CD14-positive monocyte (primary cell): ENCODE measurements at regions not wholly inside any gene's neighbourhood (a gene's known extent, or its start where the extent isn't known, plus 50 kb on each side); places are given as distances from the start of the nearest gene placed in this dataset.

Experiments
- DNase-seq, 3 donors: peaks; one replicate each; pipeline ENCODE4 v3.0.0-alpha.2; 2011 to 2022
- H2AFZ ChIP-seq: 2 replicates; pipeline ENCODE4 v1.6.0; 2012; ENCODE audit warnings: mild to moderate bottlenecking, low read depth, low read length, inconsistent platforms; ENCODE audit not compliant: insufficient read depth, poor library complexity, severe bottlenecking
- H3K27ac ChIP-seq, 2 donors: 1 replicate in 1 of 2; 2 replicates in 1 of 2; pipeline ENCODE4 v1.5.1; 2012 to 2013; ENCODE audit warnings: low read length in 2 of 2, control low read depth in 1 of 2, inconsistent platforms in 1 of 2, low read depth in 1 of 2, mild to moderate bottlenecking in 1 of 2
- H3K27me3 ChIP-seq, 2 donors: one replicate each; pipeline versions ENCODE4 v1.6.0 to v1.6.1; 2011 to 2013; ENCODE audit warnings: low read length in 2 of 2; ENCODE audit not compliant: control insufficient read depth in 2 of 2, insufficient read depth in 2 of 2
- H3K36me3 ChIP-seq, 2 donors: replicated peaks in 1 of 2; 1 replicate in 1 of 2; 2 replicates in 1 of 2; pipeline versions ENCODE4 v1.5.1 to v1.6.1; 2012 to 2013; ENCODE audit warnings: low read length in 2 of 2, control low read depth in 1 of 2, inconsistent platforms in 1 of 2, mild to moderate bottlenecking in 1 of 2; ENCODE audit not compliant: insufficient read depth in 2 of 2, control insufficient read depth in 1 of 2
- H3K4me1 ChIP-seq, 2 donors: 1 replicate in 1 of 2; 2 replicates in 1 of 2; pipeline versions ENCODE4 v1.5.1 to v1.6.1; 2012 to 2013; ENCODE audit warnings: low read length in 2 of 2, control low read depth in 1 of 2, inconsistent platforms in 1 of 2, mild to moderate bottlenecking in 1 of 2, moderate library complexity in 1 of 2; ENCODE audit not compliant: insufficient read depth in 2 of 2, control insufficient read depth in 1 of 2
- H3K4me2 ChIP-seq: replicated peaks from 2 replicates; pipeline ENCODE3; 2012; ENCODE audit warnings: low read length, moderate library complexity, mild to moderate bottlenecking; ENCODE audit not compliant: poor library complexity, severe bottlenecking; ENCODE audit errors: extremely low read depth
- H3K4me3 ChIP-seq, 3 experiments: fragments of 200-600 bp in 1 of 3; sonication (generic) in 1 of 3; replicated peaks in 1 of 3; 1 replicate in 2 of 3; 2 replicates in 1 of 3; pipeline ENCODE4 v1.5.1; 2011 to 2013; ENCODE audit warnings: low read length in 3 of 3, mild to moderate bottlenecking in 3 of 3, control low read depth in 2 of 3, low read depth in 2 of 3, inconsistent platforms in 1 of 3, moderate library complexity in 1 of 3
- H3K79me2 ChIP-seq: 2 replicates; pipeline ENCODE4 v1.6.0; 2012; ENCODE audit warnings: mild to moderate bottlenecking, control low read depth, inconsistent platforms, low read length, moderate library complexity; ENCODE audit not compliant: insufficient read depth
- H3K9ac ChIP-seq: 2 replicates; pipeline ENCODE4 v1.6.0; 2017; ENCODE audit warnings: low read length, mild to moderate bottlenecking; ENCODE audit not compliant: insufficient read depth, poor library complexity, severe bottlenecking
- H3K9me3 ChIP-seq, 2 donors: replicated peaks in 1 of 2; 1 replicate in 1 of 2; 2 replicates in 1 of 2; pipeline versions ENCODE4 v1.5.1 to v1.6.1; 2012 to 2013; ENCODE audit warnings: low read length in 2 of 2, control low read depth in 1 of 2; ENCODE audit not compliant: control insufficient read depth in 1 of 2, insufficient read depth in 1 of 2
- H4K20me1 ChIP-seq: 2 replicates; pipeline ENCODE4 v1.6.0; 2012; ENCODE audit warnings: mild to moderate bottlenecking, low read length, control low read depth, moderate library complexity; ENCODE audit not compliant: insufficient read depth
- H3K27ac Mint-ChIP-seq, 7 donors: one replicate each; pipeline ENCODE4 v1.8.0; 2020; ENCODE audit warnings: mild to moderate bottlenecking in 7 of 7, mixed read lengths in 7 of 7, moderate library complexity in 6 of 7, inconsistent platforms in 2 of 7
- H3K27me3 Mint-ChIP-seq, 3 donors: one replicate each; pipeline ENCODE4 v1.8.0; 2021 to 2022; ENCODE audit warnings: low read depth in 3 of 3, mild to moderate bottlenecking in 3 of 3, mixed read lengths in 3 of 3, moderate library complexity in 3 of 3, inconsistent platforms in 1 of 3
- H3K36me3 Mint-ChIP-seq, 2 donors: one replicate each; pipeline ENCODE4 v1.8.0; 2020; ENCODE audit warnings: mixed read lengths in 2 of 2, inconsistent platforms in 1 of 2, mild to moderate bottlenecking in 1 of 2
- H3K4me1 Mint-ChIP-seq: one replicate; pipeline ENCODE4 v1.8.0; 2020; ENCODE audit warnings: mild to moderate bottlenecking, mixed read lengths
- H3K4me3 Mint-ChIP-seq, 2 donors: one replicate each; pipeline ENCODE4 v1.8.0; 2020; ENCODE audit warnings: mild to moderate bottlenecking in 2 of 2, mixed read lengths in 2 of 2, moderate library complexity in 1 of 2
- H3K9me3 Mint-ChIP-seq, 7 donors: one replicate each; pipeline ENCODE4 v1.8.0; 2020 to 2022; ENCODE audit warnings: mixed read lengths in 7 of 7, mild to moderate bottlenecking in 6 of 7, moderate library complexity in 6 of 7, inconsistent platforms in 2 of 7
- WGBS: methylation state at CpG from one replicate; pipeline ENCODE4 v1.1.5; 2013; ENCODE audit warnings: missing lambda C conversion rate; ENCODE audit not compliant: insufficient coverage; 5-methylcytosine and 5-hydroxymethylcytosine counted together
- intact Hi-C, 2 donors: fragments of 100-400 bp; cut with micrococcal nuclease; formaldehyde crosslinking; loops; one replicate each; pipeline versions ENCODE4 v1.15.0 to v1.15.1; 2023
- TF ChIP-seq, protein P1 (sequence below): fragments of 200-600 bp; IDR thresholded peaks from one replicate; pipeline ENCODE4 v1.8.0; 2022; ENCODE audit warnings: antibody characterized with exemption, mild to moderate bottlenecking

- no peak overlapping the region for H3K9ac ChIP-seq
- H3K4me3 ChIP-seq = peak overlapping the region; percentile 17 to 73 (median 32)
- Mint-ChIP-seq H3K4me3 (peak overlapping the region; percentile 74 to 93), H3K9me3 (peaks cover 0 to 49% (median 41%) of the 10 kb centered on the region in 7 donors), H3K27ac (peak overlapping the region in 1 of 7 donors; percentile 58), H3K4me1 (peaks cover 43% of the 10 kb centered on the region), H3K27me3 (peaks cover 84 to 94% (median 90%) of the 10 kb centered on the region in 3 donors), H3K36me3 (peaks cover 14 to 22% of the 10 kb centered on the region in 2 donors)
- peaks cover 48 to 52% of the 10 kb centered on the region in 2 donors for H3K4me1 ChIP-seq
- H3K27me3 ChIP-seq = peaks cover 85 to 97% of the 10 kb centered on the region in 2 donors
- H3K79me2 ChIP-seq = no peaks in the 10 kb centered on the region
- peak overlapping the region; percentile 82 for H3K4me2 ChIP-seq
- peak overlapping the region; percentile 77 for H2AFZ ChIP-seq
- no peak overlapping the region for H3K27ac ChIP-seq
- peaks cover 0 to 63% of the 10 kb centered on the region in 2 donors for H3K9me3 ChIP-seq
- peak in 1 of 3 donors; percentile 11 for DNase-seq
- TF ChIP-seq, protein P1, sequence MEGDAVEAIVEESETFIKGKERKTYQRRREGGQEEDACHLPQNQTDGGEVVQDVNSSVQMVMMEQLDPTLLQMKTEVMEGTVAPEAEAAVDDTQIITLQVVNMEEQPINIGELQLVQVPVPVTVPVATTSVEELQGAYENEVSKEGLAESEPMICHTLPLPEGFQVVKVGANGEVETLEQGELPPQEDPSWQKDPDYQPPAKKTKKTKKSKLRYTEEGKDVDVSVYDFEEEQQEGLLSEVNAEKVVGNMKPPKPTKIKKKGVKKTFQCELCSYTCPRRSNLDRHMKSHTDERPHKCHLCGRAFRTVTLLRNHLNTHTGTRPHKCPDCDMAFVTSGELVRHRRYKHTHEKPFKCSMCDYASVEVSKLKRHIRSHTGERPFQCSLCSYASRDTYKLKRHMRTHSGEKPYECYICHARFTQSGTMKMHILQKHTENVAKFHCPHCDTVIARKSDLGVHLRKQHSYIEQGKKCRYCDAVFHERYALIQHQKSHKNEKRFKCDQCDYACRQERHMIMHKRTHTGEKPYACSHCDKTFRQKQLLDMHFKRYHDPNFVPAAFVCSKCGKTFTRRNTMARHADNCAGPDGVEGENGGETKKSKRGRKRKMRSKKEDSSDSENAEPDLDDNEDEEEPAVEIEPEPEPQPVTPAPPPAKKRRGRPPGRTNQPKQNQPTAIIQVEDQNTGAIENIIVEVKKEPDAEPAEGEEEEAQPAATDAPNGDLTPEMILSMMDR = no peak
- no peaks in the 10 kb centered on the region for H4K20me1 ChIP-seq
- intact Hi-C loops = no loop called here
- WGBS = under 1% methylated on average over 50 of the region's 71 CpGs
- no peaks in the 10 kb centered on the region for H3K36me3 ChIP-seq
Measured at GRCh38 chr3:43996379-43997301, 245.0 kb upstream of the TOPAZ1 start.

GRCh38 chr3:43997316-43997715, 244.4 kb upstream of the TOPAZ1 start:
- Mint-ChIP-seq H3K4me1 (peaks cover 43% of the 10 kb centered on the region), H3K9me3 (peaks cover 0 to 44% (median 38%) of the 10 kb centered on the region in 7 donors), H3K36me3 (peaks cover 14 to 22% of the 10 kb centered on the region in 2 donors), H3K27me3 (peaks cover 89 to 96% (median 93%) of the 10 kb centered on the region in 3 donors), H3K27ac (no peak overlapping the region), H3K4me3 (peak overlapping the region; percentile 74 to 93)
- peak overlapping the region; percentile 77 for H2AFZ ChIP-seq
- H4K20me1 ChIP-seq = no peaks in the 10 kb centered on the region
- H3K4me2 ChIP-seq = peak overlapping the region; percentile 82
- peaks cover 90 to 97% of the 10 kb centered on the region in 2 donors for H3K27me3 ChIP-seq
- no peaks in the 10 kb centered on the region for H3K79me2 ChIP-seq
- DNase-seq = no peak
- H3K9ac ChIP-seq = no peak overlapping the region
- H3K9me3 ChIP-seq = peaks cover 0 to 63% of the 10 kb centered on the region in 2 donors
- no CpG with 5 or more reads among the region's 12 CpGs for WGBS
- no peak overlapping the region for H3K27ac ChIP-seq
- TF ChIP-seq, protein P1 = no peak
- H3K4me3 ChIP-seq = peak overlapping the region; percentile 17 to 73 (median 32)
- intact Hi-C loops = no loop called here
- peaks cover 48 to 52% of the 10 kb centered on the region in 2 donors for H3K4me1 ChIP-seq
- no peaks in the 10 kb centered on the region for H3K36me3 ChIP-seq
